ENCODE measurements at regions not wholly inside any gene's neighbourhood (a gene's known extent, or its start where the extent isn't known, plus 50 kb on each side); places are given as distances from the start of the nearest gene placed in this dataset.

- Histone ChIP-seq H3K9ac (ENCODE audit: low read depth, low read length) (no peak overlapping the region), H3K4me1 (ENCODE audit: insufficient read depth, low read length) (peaks cover 8% of the 10 kb centered on the region; the same call in 1 of the 2 replicates), H3K36me3 (ENCODE audit: insufficient read depth, low read length) (no peaks in the 10 kb centered on the region), H3K9me3 (ENCODE audit: control insufficient read depth, insufficient read depth, low read length) (no peaks in the 10 kb centered on the region)
These were observed 66.1 kb upstream of the GPC1 start for GRCh38 chr2:240369335-240369734.

GRCh38 chr2:240369801-240370585, 65.5 kb upstream of the GPC1 start:
- no peaks in the 10 kb centered on the region for H3K9me3 ChIP-seq (ENCODE audit: control insufficient read depth, insufficient read depth, low read length)
- no peak overlapping the region for H3K9ac ChIP-seq (ENCODE audit: low read depth, low read length)
- H3K36me3 ChIP-seq (ENCODE audit: insufficient read depth, low read length), result no peaks in the 10 kb centered on the region
- H3K4me1 ChIP-seq (ENCODE audit: insufficient read depth, low read length), result peaks cover 12% of the 10 kb centered on the region; the same call in 1 of the 2 replicates

DNA sequence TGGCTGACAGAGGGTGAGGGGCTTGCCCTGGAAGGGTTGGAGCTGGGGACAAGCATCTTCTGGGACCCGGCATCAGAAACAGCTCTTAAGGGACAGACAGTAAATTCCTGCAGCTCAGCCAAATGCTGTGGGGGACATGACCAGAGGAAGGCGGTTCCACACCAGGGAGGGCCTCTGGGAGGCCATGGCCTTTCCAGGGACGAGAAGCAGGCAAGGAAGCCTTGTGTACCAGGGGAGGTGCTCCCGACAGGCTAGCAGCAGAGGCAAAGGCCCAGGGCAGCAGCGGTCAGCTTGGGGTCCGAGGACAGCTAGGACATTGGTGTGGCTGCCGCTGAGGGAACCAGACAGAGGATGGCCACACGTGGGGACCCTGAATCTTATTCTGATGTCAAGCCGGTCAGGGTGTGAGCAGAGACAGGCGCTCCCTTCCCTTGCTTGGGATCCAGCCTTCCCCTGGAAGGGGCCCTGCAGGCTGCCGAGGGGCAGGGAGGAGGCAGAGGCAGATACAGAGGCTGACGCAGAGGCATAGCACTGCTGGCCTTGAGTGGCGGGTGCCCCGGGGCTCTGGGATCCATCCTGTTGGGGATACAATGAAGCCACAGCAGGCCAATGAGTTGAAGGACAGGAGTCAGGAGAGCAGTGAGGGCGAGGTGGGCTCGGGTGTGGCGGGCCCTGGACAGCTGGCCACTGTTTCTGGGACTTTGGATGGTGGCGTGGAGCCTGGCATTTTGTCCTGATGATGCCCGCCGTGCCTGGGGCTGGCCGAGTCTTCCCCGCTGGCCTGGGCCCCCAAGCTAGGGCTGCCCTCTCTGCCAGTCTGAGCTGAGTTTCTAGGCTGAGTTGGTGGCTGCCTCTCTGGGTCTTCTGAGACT, 64.1 kb upstream of the GPC1 start:
- Histone ChIP-seq H3K9me3 (ENCODE audit: control insufficient read depth, insufficient read depth, low read length) (no peaks in the 10 kb centered on the region), H3K4me1 (ENCODE audit: insufficient read depth, low read length) (peaks cover 12% of the 10 kb centered on the region; the same call in 1 of the 2 replicates), H3K36me3 (ENCODE audit: insufficient read depth, low read length) (no peaks in the 10 kb centered on the region), H3K9ac (ENCODE audit: low read depth, low read length) (no peak overlapping the region)

DNA sequence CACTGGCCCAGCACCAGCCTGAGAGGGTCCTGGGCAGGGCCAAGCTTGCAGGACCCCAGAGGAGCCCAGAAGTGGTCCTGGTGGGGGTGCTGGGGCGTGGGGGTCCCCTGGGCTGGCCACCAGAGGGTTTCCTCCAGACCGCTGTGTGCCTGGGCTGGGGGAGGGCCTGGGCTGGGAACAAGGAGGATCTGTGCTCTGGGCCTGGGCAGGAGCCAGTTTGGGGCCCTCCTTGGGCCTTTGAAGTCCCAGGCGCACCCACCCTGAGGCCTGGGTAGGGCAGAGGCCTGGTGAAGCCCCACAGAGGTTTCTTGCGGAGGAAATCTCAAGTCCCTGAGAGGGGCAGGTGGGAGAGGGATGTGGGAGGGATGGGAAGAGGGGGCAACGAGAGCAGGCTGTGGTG, 63.4 kb upstream of the GPC1 start:
- no peak overlapping the region for H3K9ac ChIP-seq (ENCODE audit: low read depth, low read length)
- H3K9me3 ChIP-seq (ENCODE audit: control insufficient read depth, insufficient read depth, low read length), result no peaks in the 10 kb centered on the region
- H3K36me3 ChIP-seq (ENCODE audit: insufficient read depth, low read length), result no peaks in the 10 kb centered on the region
- H3K4me1 ChIP-seq (ENCODE audit: insufficient read depth, low read length), result peaks cover 12% of the 10 kb centered on the region; the same call in 1 of the 2 replicates

DNA sequence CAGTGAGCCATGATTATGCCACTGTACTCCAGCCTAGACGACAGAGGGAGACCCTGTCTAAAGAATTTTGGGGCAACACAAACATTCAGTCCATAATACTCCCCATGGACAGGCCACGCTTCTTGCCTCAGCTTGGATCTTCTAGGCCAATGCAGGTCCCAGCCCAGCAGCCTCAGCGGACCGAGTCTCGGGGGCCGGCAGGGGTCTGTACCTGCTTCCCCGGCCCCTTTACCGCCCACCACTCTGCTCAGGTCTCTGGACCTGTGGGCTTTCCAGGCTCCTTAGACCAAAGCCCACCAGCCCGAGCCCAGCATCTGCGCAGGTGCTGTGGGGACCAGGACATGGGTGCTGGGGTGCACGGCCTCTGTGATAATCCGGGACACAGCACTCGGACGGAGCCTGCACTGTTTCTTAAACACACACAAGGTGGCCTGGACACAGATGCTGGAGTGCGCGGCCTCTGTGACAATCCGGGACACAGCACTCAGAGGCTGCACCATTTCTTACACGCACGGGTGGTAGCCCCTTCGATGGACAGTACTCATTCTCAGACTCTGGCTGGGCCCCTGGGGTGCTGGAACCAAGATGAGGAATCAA, 62.1 kb upstream of the GPC1 start:
- Histone ChIP-seq H3K9ac (ENCODE audit: low read depth, low read length) (no peak overlapping the region), H3K4me1 (ENCODE audit: insufficient read depth, low read length) (peaks cover 12% of the 10 kb centered on the region; the same call in 1 of the 2 replicates), H3K9me3 (ENCODE audit: control insufficient read depth, insufficient read depth, low read length) (no peaks in the 10 kb centered on the region), H3K36me3 (ENCODE audit: insufficient read depth, low read length) (no peaks in the 10 kb centered on the region)

DNA sequence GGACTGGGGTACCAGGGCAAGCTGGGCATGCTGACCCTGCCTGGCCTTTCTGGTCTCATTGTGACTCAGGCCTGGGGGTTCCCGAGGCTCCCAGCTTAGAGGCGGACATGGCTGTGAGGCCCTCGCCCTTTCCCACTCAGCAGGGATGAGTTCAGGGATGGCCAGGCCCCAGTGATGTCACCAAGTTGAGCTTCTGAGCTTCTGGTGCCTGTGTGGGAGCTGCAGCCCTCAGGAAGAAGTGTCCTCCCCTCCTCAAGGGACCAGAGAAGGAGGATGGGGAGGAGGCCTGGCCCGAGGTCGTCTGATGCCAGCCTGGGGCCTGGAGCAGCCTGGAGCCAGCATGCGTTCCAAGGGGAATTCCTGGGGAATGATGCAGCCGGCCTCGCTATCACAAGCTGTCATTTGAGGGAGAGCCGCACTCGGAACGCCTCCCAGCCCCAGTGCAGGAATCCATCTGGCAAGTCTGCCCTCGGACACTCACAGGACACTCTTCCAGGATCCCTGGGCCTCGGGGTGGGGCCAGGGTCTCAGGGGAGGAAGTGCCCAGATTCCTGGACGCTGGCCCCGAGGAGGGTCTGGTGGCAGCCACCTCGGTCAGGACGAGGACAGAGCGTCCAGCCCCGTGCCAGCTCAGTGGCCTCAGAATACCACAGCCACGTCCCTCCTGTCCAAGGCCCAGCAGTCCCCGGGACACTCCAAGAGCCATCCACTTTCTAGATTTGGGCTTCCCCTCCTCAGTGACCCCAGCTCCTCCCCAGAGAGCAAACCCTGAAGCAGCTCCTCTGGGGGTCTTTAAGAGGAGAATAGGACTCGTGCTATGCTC, 61.2 kb upstream of the GPC1 start:
- Histone ChIP-seq H3K4me1 (ENCODE audit: insufficient read depth, low read length) (peaks cover 12% of the 10 kb centered on the region; the same call in 1 of the 2 replicates), H3K36me3 (ENCODE audit: insufficient read depth, low read length) (no peaks in the 10 kb centered on the region), H3K9me3 (ENCODE audit: control insufficient read depth, insufficient read depth, low read length) (no peaks in the 10 kb centered on the region), H3K9ac (ENCODE audit: low read depth, low read length) (no peak overlapping the region)

GRCh38 chr2:240375024-240375645, 60.3 kb upstream of the GPC1 start:
- Histone ChIP-seq H3K9ac (ENCODE audit: low read depth, low read length) (no peak overlapping the region), H3K9me3 (ENCODE audit: control insufficient read depth, insufficient read depth, low read length) (no peaks in the 10 kb centered on the region), H3K4me1 (ENCODE audit: insufficient read depth, low read length) (peaks cover 6% of the 10 kb centered on the region; the same call in 1 of the 2 replicates), H3K36me3 (ENCODE audit: insufficient read depth, low read length) (no peaks in the 10 kb centered on the region)

- H3K9ac ChIP-seq (ENCODE audit: low read depth, low read length), result no peak overlapping the region
- H3K36me3 ChIP-seq (ENCODE audit: insufficient read depth, low read length), result no peaks in the 10 kb centered on the region
- H3K4me1 ChIP-seq (ENCODE audit: insufficient read depth, low read length), result peaks cover 4% of the 10 kb centered on the region; the same call in 1 of the 2 replicates
- no peaks in the 10 kb centered on the region for H3K9me3 ChIP-seq (ENCODE audit: control insufficient read depth, insufficient read depth, low read length)
These were observed 58.7 kb upstream of the GPC1 start for GRCh38 chr2:240376739-240377138.

- Histone ChIP-seq H3K4me1 (ENCODE audit: insufficient read depth, low read length) (peaks cover 4% of the 10 kb centered on the region; the same call in 1 of the 2 replicates), H3K36me3 (ENCODE audit: insufficient read depth, low read length) (no peaks in the 10 kb centered on the region), H3K9ac (ENCODE audit: low read depth, low read length) (no peak overlapping the region), H3K9me3 (ENCODE audit: control insufficient read depth, insufficient read depth, low read length) (no peaks in the 10 kb centered on the region)
These were observed 58.1 kb upstream of the GPC1 start for GRCh38 chr2:240377366-240377765.

DNA sequence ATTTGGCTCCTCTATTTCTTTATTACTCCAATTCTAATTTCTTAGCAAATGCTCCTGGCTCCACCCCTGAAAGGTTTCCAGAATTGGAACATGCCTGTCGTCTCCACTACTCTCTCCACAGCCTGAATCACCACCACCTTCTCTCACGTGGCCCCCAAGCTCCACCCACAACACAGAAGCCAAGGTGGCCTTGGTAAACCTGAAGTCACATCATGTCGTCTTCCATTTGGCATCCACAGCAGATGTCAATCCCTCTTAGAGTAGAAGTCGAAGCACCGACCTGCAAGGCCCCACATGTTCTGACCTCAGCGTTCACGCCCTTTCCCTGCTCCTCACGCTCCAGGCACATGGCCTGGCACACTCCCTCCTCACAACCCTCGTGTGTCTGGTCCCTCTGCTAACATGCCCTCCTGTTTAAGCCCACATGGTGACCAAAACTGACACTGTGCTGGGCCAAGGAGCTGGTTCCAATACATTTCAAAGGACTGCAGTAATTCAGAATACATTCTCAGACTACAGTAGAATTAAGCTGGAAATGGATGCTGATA, 56.3 kb upstream of the GPC1 start:
- H3K9me3 ChIP-seq (ENCODE audit: control insufficient read depth, insufficient read depth, low read length), result no peaks in the 10 kb centered on the region
- no peak overlapping the region for H3K9ac ChIP-seq (ENCODE audit: low read depth, low read length)
- no peaks in the 10 kb centered on the region for H3K36me3 ChIP-seq (ENCODE audit: insufficient read depth, low read length)
- H3K4me1 ChIP-seq (ENCODE audit: insufficient read depth, low read length), result peaks cover 4% of the 10 kb centered on the region; the same call in 1 of the 2 replicates

DNA sequence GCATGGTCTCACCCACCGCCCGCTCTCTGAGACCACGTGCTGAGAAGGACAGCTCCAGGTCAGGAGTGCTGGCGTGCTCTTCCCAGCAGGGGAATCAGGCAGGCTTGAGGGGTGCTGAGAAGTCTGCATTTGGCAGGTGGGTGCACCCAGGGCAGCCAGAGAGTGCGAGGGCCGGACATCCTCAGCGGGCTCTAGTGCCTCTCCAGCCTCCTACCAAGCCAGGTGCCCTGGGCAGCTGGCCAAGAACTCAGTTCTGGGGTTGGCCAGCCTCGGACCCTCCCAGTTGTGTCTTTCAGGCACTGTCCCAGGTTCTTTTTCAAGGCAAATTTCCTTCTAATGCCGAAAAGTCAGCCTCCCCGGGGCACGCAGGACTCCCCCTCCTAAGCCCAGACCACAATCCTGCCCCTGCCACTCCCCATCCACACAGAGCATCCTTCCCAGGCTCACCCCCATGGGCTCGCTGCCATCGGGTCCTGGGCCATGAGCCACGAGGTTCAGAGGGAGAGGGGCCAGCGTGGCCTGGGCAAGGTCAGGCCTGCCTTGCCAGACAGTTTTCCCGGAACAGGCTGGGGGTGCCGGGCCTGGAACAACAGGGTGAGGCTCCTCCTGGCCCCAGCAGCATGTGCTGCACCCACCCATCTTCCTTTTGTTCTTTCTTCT, 52.2 kb upstream of the GPC1 start:
- H3K36me3 ChIP-seq (ENCODE audit: insufficient read depth, low read length), result no peaks in the 10 kb centered on the region
- H3K9me3 ChIP-seq (ENCODE audit: control insufficient read depth, insufficient read depth, low read length), result no peaks in the 10 kb centered on the region
- H3K9ac ChIP-seq (ENCODE audit: low read depth, low read length), result no peak overlapping the region
- H3K4me1 ChIP-seq (ENCODE audit: insufficient read depth, low read length), result no peaks in the 10 kb centered on the region; the same call in 1 of the 2 replicates

DNA sequence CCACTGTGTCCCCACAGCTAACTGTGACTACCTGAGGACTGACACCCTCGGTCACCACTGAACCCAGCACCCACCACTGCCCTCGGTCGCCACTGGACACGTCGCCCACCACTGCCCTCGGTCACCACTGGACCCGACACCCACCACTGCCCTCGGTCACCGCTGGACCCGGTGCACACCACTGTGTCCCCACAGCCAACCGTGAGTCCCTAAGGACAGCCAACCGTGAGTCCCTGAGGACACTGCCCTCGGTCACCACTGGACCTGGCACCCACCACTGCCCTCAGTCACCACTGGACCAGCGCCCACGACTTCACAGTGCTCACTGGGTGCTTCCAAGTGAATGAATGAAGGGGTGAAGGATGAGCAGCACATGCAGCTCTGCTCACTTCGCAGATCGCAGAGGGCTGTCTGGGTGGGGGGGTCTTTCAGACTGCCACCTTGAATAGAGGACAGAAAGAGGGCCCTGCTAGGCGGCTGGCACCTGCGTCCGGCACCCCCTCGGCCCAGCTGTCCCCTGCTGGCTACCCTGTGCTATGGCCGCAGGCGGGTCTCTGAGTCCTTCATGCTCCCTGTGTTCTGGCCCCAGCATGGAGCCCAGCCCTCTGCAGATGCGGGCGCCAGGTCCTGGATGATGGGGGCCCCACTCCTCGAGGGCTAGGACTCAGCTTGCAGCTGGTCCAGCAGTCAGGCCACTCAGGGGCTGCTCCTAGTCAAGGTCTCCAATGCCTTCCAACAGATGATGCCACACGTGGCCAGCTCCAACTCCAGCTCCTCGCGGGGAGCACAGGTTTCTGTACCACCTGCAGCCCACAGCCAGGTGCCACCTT, 51.4 kb upstream of the GPC1 start:
- Histone ChIP-seq H3K36me3 (ENCODE audit: insufficient read depth, low read length) (no peaks in the 10 kb centered on the region), H3K4me1 (ENCODE audit: insufficient read depth, low read length) (no peaks in the 10 kb centered on the region; the same call in 1 of the 2 replicates), H3K9ac (ENCODE audit: low read depth, low read length) (no peak overlapping the region), H3K9me3 (ENCODE audit: control insufficient read depth, insufficient read depth, low read length) (no peaks in the 10 kb centered on the region)

Measured in ES-I3 (cell line).